HEK293 (cell line): ENCODE measurements at regions not wholly inside any gene's neighbourhood (a gene's known extent, or its start where the extent isn't known, plus 50 kb on each side); places are given as distances from the start of the nearest gene placed in this dataset.
"Not testable (repeated sequence)": the region's sequence is repeated elsewhere in the genome, so short reads cannot be mapped to it uniquely, and the experiment has no call there.

ENCODE experiments used
- MYNN ChIP-seq: fragments of 450-650 bp; formaldehyde crosslinking; IDR thresholded peaks from 2 replicates; pipeline ENCODE4 v1.5.1; 2016; ENCODE audit warnings: missing biosample characterization, missing genetic modification characterization, borderline replicate concordance
- ZIC2 ChIP-seq: fragments of 450-650 bp; formaldehyde crosslinking; IDR thresholded peaks from 2 replicates; pipeline ENCODE4 v1.5.1; 2016; ENCODE audit warnings: missing biosample characterization, missing genetic modification characterization
- ZNF548 ChIP-seq: fragments of 450-650 bp; formaldehyde crosslinking; IDR thresholded peaks from 2 replicates; pipeline ENCODE4 v1.5.1; 2016; ENCODE audit warnings: missing biosample characterization, missing genetic modification characterization

DNA sequence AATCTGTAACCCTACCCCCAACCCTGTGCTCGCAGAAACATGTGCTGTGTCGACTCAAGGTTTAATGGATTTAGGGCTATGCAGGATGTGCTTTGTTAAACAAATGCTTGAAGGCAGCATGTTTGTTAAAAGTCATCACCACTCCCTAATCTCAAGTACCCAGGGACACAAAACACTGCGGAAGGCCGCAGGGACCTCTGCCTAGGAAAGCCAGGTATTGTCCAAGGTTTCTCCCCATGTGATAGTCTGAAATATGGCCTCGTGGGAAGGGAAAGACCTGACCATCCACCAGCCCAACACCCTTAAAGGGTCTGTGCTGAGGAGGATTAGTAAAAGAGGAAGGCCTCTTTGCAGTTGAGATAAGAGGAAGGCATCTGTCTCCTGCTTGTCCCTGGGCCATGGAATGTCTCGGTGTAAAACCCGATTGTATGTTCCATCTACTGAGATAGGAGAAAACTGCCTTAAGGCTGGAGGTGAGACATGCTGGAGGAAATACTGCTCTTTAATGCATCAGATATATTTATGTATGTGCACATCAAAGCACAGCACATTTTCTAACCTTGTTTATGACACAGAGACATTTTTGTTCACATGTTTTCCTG is 94.4 kb downstream of the LSM3 start:
- not testable (repeated sequence) for TF ChIP-seq ZNF548; MYNN (tag by site-specific recombination); ZIC2 (tag by site-specific recombination)
